ENCODE measurements at regions not wholly inside any gene's neighbourhood (a gene's known extent, or its start where the extent isn't known, plus 50 kb on each side); places are given as distances from the start of the nearest gene placed in this dataset.

DNA sequence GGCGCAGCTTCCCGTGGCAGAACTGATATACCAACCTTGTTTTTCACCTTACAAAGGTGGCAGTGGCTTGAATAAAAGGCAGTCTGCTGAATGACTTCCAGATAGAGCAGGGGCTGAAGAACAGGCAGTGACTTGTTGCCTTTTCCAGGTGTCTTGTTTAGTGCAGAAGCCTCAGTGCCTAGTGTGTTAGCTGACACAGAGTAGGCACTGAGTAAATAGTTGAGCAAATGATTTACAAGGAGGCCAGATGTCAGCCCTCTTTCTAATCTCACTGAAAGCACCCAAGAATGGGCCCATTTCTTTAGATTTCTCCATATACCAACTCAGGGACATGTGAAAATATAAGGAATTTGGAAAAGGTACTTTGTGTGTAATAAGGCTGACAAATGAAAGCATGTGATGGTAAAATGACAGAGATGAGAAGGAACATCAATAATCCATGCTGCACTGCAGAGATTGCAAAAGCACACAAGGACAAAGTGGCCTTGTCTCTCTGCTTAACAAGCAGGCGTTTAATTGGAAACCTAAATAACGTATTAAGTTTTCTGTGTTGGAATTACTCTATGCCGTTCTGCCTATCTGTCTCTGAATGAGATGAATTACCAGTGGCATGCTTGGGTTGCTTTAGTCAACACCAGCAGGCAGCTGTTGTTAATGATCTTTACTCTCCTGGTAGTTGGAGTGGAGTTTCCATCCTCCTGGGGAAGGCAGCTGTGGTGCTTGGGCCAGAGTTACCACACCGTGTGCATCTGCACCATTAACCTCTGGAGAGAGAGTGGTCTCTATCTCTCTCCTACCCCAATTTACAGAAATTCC, 360.1 kb upstream of the C9orf72 start:
- Histone ChIP-seq H4K20me1 (ENCODE audit: insufficient read depth, low read length, poor library complexity, severe bottlenecking) (no peaks in the 10 kb centered on the region), H2AFZ (ENCODE audit: low read length) (no peak overlapping the region), H3K9ac (ENCODE audit: low read depth, low read length, poor library complexity, severe bottlenecking) (no peak overlapping the region), H3F3A (ENCODE audit: low read depth) (no peaks in the 10 kb centered on the region), H3K9me3 (ENCODE audit: insufficient read depth, low read depth, low read length) (no peaks in the 10 kb centered on the region), H3K36me3 (ENCODE audit: insufficient read depth, low read length) (no peaks in the 10 kb centered on the region), H3K79me2 (ENCODE audit: insufficient read depth, low read length) (no peaks in the 10 kb centered on the region), H3K4me2 (ENCODE audit: low read depth, low read length, poor library complexity, severe bottlenecking) (no peak overlapping the region), H3K27me3 (ENCODE audit: insufficient read depth, low read length, poor library complexity, severe bottlenecking) (no peaks in the 10 kb centered on the region), H3K9me2 (replicated peaks; ENCODE audit: low read depth, low read length) (no peaks in the 10 kb centered on the region), H3K4me3 (ENCODE audit: low read length, poor library complexity, severe bottlenecking) (no peak overlapping the region), H3K4me1 (ENCODE audit: insufficient read depth, low read length, poor library complexity, severe bottlenecking) (no peaks in the 10 kb centered on the region)
- TF ChIP-seq EZH2phosphoT487 (IDR thresholded peaks at IDR 0.05; ENCODE audit: borderline replicate concordance) = no peak
- TF ChIP-seq, protein P1, sequence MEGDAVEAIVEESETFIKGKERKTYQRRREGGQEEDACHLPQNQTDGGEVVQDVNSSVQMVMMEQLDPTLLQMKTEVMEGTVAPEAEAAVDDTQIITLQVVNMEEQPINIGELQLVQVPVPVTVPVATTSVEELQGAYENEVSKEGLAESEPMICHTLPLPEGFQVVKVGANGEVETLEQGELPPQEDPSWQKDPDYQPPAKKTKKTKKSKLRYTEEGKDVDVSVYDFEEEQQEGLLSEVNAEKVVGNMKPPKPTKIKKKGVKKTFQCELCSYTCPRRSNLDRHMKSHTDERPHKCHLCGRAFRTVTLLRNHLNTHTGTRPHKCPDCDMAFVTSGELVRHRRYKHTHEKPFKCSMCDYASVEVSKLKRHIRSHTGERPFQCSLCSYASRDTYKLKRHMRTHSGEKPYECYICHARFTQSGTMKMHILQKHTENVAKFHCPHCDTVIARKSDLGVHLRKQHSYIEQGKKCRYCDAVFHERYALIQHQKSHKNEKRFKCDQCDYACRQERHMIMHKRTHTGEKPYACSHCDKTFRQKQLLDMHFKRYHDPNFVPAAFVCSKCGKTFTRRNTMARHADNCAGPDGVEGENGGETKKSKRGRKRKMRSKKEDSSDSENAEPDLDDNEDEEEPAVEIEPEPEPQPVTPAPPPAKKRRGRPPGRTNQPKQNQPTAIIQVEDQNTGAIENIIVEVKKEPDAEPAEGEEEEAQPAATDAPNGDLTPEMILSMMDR (conservative IDR thresholded peaks at IDR 0.05; ENCODE audit: low read length) = no peak

DNA sequence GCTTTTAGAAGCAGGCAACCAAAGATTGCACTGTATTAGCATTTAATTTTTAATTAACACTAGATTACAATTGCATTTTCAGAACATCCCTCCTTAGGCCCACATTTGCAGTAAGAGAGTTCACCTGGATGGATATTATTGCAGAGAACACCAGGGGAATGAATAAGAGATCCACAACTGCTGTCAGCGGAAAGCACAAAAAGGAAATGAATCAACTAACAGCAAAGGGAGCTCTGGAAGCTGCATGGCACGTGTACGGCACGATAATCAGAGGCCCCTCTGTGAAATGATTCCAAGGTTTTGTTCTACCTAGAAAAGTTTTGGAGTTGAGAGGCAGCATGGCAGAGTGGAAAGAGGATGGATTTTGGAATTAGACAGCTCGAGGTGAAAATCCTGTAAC, 361.2 kb upstream of the C9orf72 start:
- TF ChIP-seq, protein P1 (conservative IDR thresholded peaks at IDR 0.05; ENCODE audit: low read length) = no peak
- no peaks in the 10 kb centered on the region for H3K4me1 ChIP-seq (ENCODE audit: insufficient read depth, low read length, poor library complexity, severe bottlenecking)
- H2AFZ ChIP-seq (ENCODE audit: low read length) = no peak overlapping the region
- no peaks in the 10 kb centered on the region for H3K79me2 ChIP-seq (ENCODE audit: insufficient read depth, low read length)
- no peak overlapping the region for H3K4me2 ChIP-seq (ENCODE audit: low read depth, low read length, poor library complexity, severe bottlenecking)
- H3K27me3 ChIP-seq (ENCODE audit: insufficient read depth, low read length, poor library complexity, severe bottlenecking) = no peaks in the 10 kb centered on the region
- no peak overlapping the region for H3K9ac ChIP-seq (ENCODE audit: low read depth, low read length, poor library complexity, severe bottlenecking)
- H3K36me3 ChIP-seq (ENCODE audit: insufficient read depth, low read length) = no peaks in the 10 kb centered on the region
- no peak overlapping the region for H3K4me3 ChIP-seq (ENCODE audit: low read length, poor library complexity, severe bottlenecking)
- H3F3A ChIP-seq (ENCODE audit: low read depth) = no peaks in the 10 kb centered on the region
- no peaks in the 10 kb centered on the region for H3K9me3 ChIP-seq (ENCODE audit: insufficient read depth, low read depth, low read length)
- no peaks in the 10 kb centered on the region for H3K9me2 ChIP-seq (replicated peaks; ENCODE audit: low read depth, low read length)
- no peaks in the 10 kb centered on the region for H4K20me1 ChIP-seq (ENCODE audit: insufficient read depth, low read length, poor library complexity, severe bottlenecking)

DNA sequence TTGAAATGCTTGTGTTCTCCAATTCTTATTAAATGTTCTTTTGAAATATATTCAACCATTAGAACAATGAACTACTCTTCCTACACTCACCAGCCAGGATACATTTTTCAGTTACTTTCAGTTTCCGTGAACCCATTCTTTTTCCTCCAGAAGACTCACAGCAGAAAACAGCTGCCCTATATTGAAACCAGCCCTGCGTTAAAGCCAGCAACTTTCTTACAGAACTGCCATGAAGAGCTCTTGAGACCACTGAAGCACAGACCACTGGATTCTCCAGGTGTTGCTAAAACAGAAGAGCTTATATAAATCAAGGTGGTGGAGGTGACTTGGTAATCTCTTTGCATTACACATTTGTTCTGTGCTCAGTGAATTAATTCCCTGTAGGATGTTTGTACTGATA, 365.9 kb upstream of the C9orf72 start:
- no peaks in the 10 kb centered on the region for H3K79me2 ChIP-seq (ENCODE audit: insufficient read depth, low read length)
- TF ChIP-seq, protein P1 (conservative IDR thresholded peaks at IDR 0.05; ENCODE audit: low read length) = no peak
- no peak for TF ChIP-seq EZH2phosphoT487 (IDR thresholded peaks at IDR 0.05; ENCODE audit: borderline replicate concordance)
- H3K36me3 ChIP-seq (ENCODE audit: insufficient read depth, low read length) = no peaks in the 10 kb centered on the region
- no peaks in the 10 kb centered on the region for H3F3A ChIP-seq (ENCODE audit: low read depth)
- no peaks in the 10 kb centered on the region for H3K9me3 ChIP-seq (ENCODE audit: insufficient read depth, low read depth, low read length)
- H2AFZ ChIP-seq (ENCODE audit: low read length) = no peak overlapping the region
- H3K9ac ChIP-seq (ENCODE audit: low read depth, low read length, poor library complexity, severe bottlenecking) = no peak overlapping the region
- no peaks in the 10 kb centered on the region for H4K20me1 ChIP-seq (ENCODE audit: insufficient read depth, low read length, poor library complexity, severe bottlenecking)
- H3K4me1 ChIP-seq (ENCODE audit: insufficient read depth, low read length, poor library complexity, severe bottlenecking) = no peaks in the 10 kb centered on the region
- H3K9me2 ChIP-seq (replicated peaks; ENCODE audit: low read depth, low read length) = no peaks in the 10 kb centered on the region
- H3K4me3 ChIP-seq (ENCODE audit: low read length, poor library complexity, severe bottlenecking) = no peak overlapping the region
- H3K27me3 ChIP-seq (ENCODE audit: insufficient read depth, low read length, poor library complexity, severe bottlenecking) = no peaks in the 10 kb centered on the region
- no peak overlapping the region for H3K4me2 ChIP-seq (ENCODE audit: low read depth, low read length, poor library complexity, severe bottlenecking)

Data from Loucy (cell line).